NB4 (cell line): ENCODE measurements at regions not wholly inside any gene's neighbourhood (a gene's known extent, or its start where the extent isn't known, plus 50 kb on each side); places are given as distances from the start of the nearest gene placed in this dataset.
"Not testable (repeated sequence)": the region's sequence is repeated elsewhere in the genome, so short reads cannot be mapped to it uniquely, and the experiment has no call there.

Source experiments
- DNase-seq: peaks from one replicate; pipeline ENCODE4 v3.0.0; 2010; ENCODE audit warnings: low read depth
- H3K4me3 ChIP-seq: one replicate; pipeline ENCODE4 v1.5.1; 2011; ENCODE audit warnings: mild to moderate bottlenecking, low read depth, low read length, moderate library complexity
- MYC ChIP-seq: IDR thresholded peaks from 2 replicates; pipeline ENCODE4 v1.6.1; 2011; ENCODE audit warnings: low read depth, low read length
- POLR2A ChIP-seq: IDR thresholded peaks from 2 replicates; pipeline ENCODE4 v1.6.1; 2011; ENCODE audit warnings: mild to moderate bottlenecking; ENCODE audit not compliant: insufficient read length; ENCODE audit errors: extremely low read depth
- TF ChIP-seq, protein P1 (sequence below): IDR thresholded peaks from one replicate; pipeline ENCODE4 v1.5.1; 2012; ENCODE audit warnings: low read depth, low read length
- TF ChIP-seq, protein P2 (sequence below): IDR thresholded peaks from 2 replicates; pipeline ENCODE4 v1.6.1; 2011; ENCODE audit warnings: low read depth, low read length

DNA sequence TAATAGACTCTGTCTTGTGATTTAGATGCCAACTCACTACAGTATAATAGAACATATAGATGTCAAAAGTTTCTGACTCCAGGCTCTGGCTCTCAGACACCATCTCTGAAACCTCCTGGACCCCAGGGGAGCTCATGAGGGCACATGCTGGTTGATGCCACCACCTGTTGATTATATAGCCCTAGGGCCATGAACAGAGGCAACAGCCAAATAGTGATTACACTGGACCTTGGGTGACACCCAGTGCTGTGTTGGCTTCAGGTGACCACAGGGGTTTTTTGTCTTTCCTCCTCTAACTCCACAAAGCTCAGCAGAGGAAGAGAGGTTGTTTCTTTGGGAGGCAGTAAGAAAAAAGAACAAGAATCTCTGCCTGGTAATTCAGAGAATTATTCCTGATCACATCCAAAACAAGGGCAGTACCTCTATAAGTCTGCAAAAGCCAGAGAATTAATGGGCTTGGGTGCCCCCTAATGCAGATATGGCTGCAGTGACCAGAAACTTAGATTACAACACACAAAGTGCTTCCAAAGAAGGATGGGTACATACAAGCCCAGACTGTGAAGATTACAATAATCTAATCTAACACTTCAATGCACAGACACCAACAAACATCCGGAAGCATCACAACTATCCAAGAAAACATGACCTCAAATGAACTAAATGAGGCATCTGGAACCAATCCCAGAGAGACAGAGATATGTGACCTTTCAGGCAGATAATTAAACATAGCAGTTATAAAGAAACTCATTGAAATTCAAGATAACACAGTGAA lies 1920.6 kb downstream of the ARAP2 start:
- DNase-seq, result no peak
- no peak overlapping the region for H3K4me3 ChIP-seq
- TF ChIP-seq, protein P1, sequence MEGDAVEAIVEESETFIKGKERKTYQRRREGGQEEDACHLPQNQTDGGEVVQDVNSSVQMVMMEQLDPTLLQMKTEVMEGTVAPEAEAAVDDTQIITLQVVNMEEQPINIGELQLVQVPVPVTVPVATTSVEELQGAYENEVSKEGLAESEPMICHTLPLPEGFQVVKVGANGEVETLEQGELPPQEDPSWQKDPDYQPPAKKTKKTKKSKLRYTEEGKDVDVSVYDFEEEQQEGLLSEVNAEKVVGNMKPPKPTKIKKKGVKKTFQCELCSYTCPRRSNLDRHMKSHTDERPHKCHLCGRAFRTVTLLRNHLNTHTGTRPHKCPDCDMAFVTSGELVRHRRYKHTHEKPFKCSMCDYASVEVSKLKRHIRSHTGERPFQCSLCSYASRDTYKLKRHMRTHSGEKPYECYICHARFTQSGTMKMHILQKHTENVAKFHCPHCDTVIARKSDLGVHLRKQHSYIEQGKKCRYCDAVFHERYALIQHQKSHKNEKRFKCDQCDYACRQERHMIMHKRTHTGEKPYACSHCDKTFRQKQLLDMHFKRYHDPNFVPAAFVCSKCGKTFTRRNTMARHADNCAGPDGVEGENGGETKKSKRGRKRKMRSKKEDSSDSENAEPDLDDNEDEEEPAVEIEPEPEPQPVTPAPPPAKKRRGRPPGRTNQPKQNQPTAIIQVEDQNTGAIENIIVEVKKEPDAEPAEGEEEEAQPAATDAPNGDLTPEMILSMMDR, result no peak
- TF ChIP-seq, protein P2, sequence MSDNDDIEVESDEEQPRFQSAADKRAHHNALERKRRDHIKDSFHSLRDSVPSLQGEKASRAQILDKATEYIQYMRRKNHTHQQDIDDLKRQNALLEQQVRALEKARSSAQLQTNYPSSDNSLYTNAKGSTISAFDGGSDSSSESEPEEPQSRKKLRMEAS, result no peak
- TF ChIP-seq MYC, result no peak
- no peak for TF ChIP-seq POLR2A

DNA sequence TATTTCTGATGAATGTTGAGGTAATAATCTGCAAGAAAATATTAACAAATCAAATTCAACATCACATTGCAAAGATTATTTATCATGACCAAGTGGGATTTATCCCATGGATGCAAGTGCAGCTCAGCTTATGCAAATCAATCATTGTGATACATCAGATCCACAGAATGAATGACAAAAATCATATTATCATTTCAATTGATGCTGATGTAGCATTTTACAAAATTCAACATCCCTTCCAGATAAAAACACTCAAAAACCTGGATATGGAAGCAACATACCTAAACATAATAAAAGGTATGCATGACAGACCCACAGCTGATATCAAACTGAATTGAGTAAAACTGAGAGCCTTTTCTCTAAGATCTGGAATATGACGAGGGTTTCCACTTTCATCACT lies 1915.4 kb downstream of the ARAP2 start:
- TF ChIP-seq POLR2A, result no peak
- TF ChIP-seq MYC, result no peak
- TF ChIP-seq, protein P2, result no peak
- TF ChIP-seq, protein P1, result no peak
- no peak for DNase-seq
- no peak overlapping the region for H3K4me3 ChIP-seq

DNA sequence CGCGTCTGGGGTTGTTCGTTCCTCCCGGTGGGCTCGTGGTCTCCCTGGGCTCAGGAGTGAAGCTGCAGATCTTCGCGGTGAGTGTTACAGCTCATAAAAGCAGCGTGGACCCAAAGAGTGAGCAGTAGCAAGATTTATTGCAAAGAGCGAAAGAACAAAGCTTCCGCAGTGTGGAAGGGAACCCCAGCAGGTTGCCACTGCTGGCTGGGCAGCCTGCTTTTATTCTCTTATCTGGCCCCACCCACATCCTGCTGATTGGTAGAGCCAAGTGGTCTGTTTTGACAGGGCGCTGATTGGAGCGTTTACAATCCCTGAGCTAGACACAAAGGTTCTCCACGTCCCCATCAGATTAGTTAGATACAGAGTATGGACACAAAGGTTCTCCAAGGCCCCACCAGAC lies 1909.2 kb downstream of the ARAP2 start:
- not testable (repeated sequence) for H3K4me3 ChIP-seq, DNase-seq

DNA sequence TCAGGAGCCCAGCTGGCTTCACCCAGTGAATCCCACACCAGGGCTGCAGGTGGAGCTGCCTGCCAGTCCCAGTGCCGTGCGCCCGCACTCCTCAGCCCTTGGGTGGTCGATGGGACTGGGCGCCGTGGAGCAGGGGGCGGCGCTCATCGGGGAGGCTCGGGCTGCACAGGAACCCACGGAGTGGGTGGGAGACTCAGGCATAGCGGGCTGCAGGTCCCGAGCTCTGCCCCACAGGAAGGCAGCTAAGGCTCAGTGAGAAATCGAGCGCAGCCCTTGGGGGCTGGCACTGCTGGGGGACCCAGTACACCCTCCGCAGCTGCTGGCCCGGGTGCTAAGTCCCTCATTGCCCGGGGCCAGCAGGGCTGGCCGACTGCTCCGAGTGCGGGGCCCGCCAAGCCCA lies 1908.8 kb downstream of the ARAP2 start:
- not testable (repeated sequence) for DNase-seq

DNA sequence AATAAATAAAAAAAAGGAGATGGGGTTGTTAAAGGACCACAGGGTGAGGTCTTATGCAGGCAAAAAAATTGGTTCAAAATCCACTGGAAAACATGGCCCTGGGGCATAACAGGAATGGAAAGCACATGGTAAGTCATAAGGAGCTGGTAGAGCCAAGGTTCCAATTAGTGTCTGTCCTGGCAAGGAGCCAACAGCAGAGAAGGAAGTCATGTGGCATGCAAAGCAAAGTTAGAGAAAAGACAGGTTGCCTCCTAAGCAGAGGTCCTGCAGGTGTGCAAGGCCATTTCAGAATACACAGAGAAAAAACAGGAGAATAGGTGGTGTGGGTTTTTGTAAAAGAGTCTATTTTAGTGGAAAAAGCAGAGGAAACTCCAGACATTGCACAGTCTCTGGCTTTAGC lies 1881.7 kb downstream of the ARAP2 start:
- H3K4me3 ChIP-seq, result no peak overlapping the region
- TF ChIP-seq MYC (no peak), POLR2A (no peak)
- TF ChIP-seq, protein P2, result peak; percentile 37; the same call in 1 of the 2 replicates
- DNase-seq, result peak; percentile 4

More for the DNA sequence above, 1908.8 kb downstream of the ARAP2 start:
- H3K4me3 ChIP-seq, result not testable (repeated sequence)

DNA sequence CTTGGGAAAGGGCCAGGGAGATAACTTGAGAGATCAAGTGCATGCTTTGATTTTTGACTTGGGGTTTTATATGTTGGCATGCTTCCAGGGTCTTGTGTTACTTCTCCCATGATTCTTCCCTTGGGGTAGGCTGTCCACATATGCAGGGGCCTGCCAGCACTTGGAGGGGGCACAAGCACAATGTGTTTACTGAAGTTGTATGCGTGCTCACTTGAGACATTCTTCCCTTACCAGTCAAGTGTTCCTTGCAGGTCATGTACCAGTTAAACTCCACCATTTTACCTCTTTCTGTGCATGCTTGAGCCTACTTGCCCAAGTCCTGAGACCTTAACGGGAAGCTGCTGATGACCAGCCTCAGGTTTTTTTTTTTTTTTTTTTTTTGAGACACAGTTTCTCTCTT lies 1880.5 kb downstream of the ARAP2 start:
- no peak for TF ChIP-seq MYC
- no peak for TF ChIP-seq POLR2A
- TF ChIP-seq, protein P2, result no peak
- TF ChIP-seq, protein P1, result no peak
- DNase-seq, result no peak
- no peak overlapping the region for H3K4me3 ChIP-seq

DNA sequence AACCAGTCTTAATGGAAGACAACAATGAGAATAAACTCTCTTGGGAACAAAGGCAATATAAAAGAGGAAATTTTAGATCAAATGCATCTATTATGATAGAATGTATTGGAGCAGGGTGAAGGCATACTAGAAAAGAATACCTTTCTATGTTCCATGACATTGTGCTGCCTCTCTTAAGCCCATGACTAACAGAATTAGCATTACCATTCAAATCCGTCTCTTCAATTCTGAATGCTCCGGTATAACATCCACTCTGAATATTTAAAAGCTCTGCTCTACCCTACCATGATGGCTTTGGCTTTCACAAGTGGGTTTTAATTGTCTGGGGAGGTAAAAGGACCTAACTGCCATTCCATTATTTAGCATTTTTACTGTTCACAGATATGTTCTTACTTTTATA lies 1878.4 kb downstream of the ARAP2 start:
- no peak for DNase-seq
- TF ChIP-seq, protein P2, result no peak
- no peak overlapping the region for H3K4me3 ChIP-seq

DNA sequence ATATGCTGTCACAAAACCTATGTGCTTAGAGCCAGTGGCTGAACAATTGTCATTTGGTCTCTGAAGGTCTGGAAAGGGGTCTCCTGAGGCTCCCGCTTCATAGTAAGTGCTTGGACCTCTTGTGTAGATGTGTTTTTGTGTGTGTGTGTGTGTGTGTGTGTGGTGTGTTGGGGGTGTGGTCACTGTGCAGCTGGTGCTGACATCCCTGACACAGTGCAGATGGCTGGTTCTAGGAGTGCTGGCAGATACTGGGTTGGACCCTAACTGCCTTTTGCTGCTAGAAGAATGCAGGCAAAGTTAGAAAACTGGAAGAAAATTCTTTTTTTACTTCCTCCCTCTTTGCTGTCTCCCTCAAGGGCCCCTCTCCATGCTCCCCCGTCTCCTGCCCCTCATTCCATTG lies 1872.6 kb downstream of the ARAP2 start:
- no peak overlapping the region for H3K4me3 ChIP-seq
- no peak for DNase-seq
- TF ChIP-seq, protein P2, result no peak

DNA sequence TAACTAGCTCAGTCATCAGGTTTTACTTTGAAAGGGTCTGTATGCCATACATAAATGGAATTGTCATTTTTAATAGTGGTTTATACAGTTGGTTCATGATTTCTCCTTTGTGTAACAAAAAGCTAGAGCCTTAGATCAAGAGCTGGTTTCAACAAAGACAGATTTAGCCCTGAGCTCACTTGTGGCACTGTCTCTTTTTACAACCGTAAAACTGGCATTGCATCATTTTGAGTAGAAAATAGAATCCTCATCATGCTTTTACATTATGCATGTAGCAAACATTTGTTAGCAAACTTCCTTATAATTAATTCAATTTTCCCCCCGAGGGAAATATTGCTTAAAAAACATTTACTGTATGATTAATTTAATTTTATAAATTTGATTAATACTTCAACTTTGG lies 1871.5 kb downstream of the ARAP2 start:
- H3K4me3 ChIP-seq, result no peak overlapping the region
- DNase-seq, result no peak
- no peak for TF ChIP-seq POLR2A
- TF ChIP-seq, protein P1, result no peak
- no peak for TF ChIP-seq MYC
- TF ChIP-seq, protein P2, result no peak
